Superior temporal gyrus (tissue), 1 donor: ENCODE measurements at regions not wholly inside any gene's neighbourhood (a gene's known extent, or its start where the extent isn't known, plus 50 kb on each side); places are given as distances from the start of the nearest gene placed in this dataset.
"Not testable (repeated sequence)": the region's sequence is repeated elsewhere in the genome, so short reads cannot be mapped to it uniquely, and the experiment has no call there.

ENCODE experiments used
- DNase-seq: peaks from one replicate; pipeline ENCODE4 v3.0.0-alpha.2; 2016; ENCODE audit errors: extremely low spot score

GRCh38 chr5:103867857-103868598 is 305.4 kb upstream of the NUDT12 start:
- no peak for DNase-seq

- DNase-seq = no peak
Measured at GRCh38 chr5:103866169-103866568, 303.6 kb upstream of the NUDT12 start.

GRCh38 chr5:103862398-103862797 is 299.8 kb upstream of the NUDT12 start:
- DNase-seq = no peak

DNA sequence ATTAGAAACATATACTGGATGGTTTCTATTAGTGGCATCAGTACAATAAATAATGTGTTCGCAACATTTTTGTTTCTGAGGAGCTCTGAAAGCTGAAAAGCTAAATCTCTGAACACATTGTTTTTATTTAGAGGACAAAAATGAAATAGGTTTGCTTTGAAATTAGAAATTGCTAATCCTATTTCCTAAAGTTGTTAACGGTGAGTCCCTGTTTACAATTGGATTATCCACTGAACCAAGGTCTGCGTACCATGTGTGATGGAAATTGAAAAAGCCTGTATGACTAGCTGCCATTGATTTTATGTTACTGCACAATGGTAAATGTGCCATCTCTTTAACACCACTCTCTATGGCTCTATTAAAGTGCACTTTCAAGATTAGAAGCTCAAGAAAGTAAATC is 297.7 kb upstream of the NUDT12 start:
- no peak for DNase-seq

DNA sequence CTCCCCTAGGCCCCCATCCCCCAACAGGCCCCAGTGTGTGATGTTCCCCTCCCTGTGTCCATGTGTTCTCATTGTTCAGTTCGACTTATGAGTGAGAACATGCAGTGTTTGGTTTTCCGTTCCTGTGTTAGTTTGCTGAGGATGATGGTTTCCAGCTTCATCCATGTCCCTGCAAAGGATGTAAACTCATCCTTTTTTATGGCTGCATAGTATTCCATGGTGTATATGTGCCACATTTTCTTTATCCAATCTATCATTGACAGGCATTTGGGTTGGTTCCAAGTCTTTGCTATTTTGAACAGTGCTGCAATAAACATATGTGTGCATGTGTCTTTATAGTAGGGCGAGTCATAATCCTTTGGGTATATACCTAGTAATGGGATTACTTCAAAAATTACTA is 295.8 kb upstream of the NUDT12 start:
- not testable (repeated sequence) for DNase-seq

DNA sequence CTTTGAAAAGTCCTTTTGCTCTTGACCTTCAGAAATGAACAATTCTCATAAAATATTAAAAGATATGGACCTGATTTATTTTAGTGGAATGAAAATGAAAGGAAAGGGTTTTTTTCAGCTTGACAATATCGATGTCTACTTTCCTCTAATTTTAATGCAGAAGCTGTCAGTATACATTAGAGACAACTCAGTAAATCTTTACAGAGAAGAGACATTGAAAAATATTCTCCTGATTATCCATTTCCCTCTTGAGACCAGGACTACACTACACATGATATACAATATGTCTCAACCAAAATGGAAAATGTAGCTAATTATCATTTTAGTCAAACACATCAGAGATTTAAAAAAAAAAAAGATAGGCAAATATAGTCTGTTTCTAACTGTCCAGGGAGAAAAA is 288.5 kb upstream of the NUDT12 start:
- no peak for DNase-seq

DNA sequence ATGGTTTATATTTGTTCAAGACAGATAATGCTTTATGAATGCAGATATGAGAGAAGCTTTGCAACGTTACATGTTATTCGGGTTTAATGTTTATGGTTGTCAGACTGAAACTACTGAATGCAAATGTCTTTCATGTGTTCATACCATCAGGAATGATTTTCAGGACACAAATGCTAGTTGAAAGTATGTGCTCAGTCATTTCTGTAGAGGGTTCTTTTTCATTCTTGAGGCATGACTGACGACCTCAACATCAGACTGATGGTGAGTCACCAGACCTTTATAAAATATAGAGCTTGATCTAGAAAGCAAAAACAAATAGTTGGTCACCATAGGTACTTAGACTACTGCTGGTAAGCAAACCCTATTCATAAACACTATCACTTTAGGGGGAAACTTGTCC is 287.3 kb upstream of the NUDT12 start:
- DNase-seq = no peak

DNA sequence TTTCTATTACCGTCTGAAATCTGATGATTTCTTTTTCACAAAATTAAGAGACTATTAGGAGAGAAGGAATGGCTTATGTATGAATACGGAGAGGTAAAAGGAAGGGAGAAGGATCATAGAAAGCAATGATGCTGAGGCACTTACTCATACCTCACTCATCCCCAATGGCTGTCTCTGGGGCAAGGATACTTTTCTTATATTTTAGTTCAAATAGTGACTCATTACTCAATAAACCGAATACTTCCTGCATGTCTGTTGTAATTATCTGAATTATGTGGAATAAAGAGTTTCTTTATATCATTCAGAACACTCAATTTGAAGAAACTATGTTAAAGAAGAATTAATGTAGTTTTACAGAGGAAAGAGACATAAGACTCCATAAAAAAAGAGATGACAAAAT is 284.5 kb upstream of the NUDT12 start:
- DNase-seq = no peak

DNA sequence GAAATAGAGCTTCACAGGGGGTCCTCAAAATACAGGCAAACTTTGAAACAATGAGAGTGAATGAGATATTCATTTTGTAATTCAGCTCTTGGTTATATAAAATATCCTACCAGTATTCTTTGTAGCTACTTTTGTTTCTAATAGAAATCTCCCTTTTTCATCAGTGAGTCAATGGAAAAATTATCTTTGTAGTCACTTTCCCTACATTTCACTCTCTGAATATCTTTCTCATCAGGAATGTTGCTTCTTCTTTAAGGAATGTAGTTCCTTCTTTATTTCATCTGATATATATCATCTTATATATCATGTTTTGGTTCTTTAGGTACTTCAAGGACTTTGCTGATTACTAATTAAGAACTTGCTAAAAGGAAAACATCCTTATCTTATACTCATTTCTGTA is 280.3 kb upstream of the NUDT12 start:
- DNase-seq = no peak

DNA sequence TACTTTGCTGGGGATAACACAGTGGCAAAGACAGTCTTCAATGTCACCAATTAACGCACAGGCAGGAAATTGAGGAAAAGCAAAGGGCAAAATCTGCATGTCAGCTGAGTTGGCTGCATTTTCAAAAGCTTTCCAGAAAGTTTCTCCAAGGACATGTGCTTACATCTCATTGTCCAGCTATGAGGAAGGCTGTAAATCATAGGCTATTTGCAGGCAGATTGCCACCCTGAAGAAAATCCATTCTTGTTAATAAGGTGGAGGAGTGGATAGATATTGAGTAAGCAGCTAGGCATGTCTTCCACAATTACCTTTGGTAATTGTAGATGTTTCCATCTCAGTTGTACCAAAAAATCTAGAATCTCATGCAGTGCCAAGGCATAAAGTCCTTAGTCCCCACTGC is 278.0 kb upstream of the NUDT12 start:
- DNase-seq = no peak

GRCh38 chr5:103834216-103834615 is 271.6 kb upstream of the NUDT12 start:
- no peak for DNase-seq

GRCh38 chr5:103829585-103829984 is 267.0 kb upstream of the NUDT12 start:
- no peak for DNase-seq

- no peak for DNase-seq
Measured at GRCh38 chr5:103827976-103828375, 265.4 kb upstream of the NUDT12 start.

- no peak for DNase-seq
Measured at GRCh38 chr5:103821361-103821760, 258.8 kb upstream of the NUDT12 start.

DNA sequence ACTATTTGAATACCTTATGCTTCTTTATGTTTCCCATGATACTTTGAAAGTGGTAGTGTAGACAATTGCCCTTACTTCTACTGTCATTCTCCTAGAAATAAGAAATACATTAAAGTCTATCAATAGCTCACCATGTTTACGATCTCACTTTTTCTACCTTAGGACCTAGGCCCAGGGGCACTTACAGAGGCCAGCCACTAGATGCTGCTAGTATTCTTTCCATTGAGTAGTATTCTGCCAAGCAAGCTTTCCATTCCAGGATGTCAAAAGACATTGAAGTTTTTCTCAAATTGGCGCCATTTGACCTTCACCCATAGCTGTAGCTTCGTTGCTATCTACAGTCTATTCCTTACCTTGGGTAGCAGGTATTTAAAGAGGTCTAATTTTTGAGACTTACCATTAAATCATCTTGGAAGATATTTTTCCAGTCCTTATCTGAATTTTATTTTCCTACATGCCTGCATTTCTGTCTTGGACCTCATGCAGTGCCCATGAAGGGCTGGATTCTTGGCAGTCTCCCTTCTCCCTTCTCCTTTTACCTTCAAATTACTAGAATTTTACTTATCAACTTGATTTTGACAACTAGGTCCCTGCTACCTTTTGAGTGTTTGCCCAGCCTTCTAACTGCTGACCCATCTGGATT is 246.0 kb upstream of the NUDT12 start:
- DNase-seq = peak; percentile 91

GRCh38 chr5:103804711-103805110 is 242.1 kb upstream of the NUDT12 start:
- DNase-seq = no peak

DNA sequence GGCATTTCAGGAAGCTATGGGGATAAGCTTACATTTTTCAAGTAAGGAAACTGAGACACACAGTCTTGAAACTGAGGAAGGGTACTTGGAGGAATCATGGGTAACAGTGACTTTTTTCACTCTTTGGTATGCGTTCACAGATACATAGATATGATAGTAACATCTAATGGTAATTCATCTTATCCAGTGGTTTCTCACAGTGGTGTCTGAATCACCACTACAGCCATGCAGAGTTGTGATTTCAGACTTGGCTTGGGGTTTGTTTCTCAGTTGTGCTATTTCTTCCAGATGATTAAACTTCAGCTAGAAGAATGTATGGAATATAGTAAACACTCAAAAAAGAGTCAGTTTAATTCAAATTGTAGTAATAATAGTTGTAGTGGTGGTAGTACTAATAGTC is 239.1 kb upstream of the NUDT12 start:
- peak; percentile 3 for DNase-seq

DNA sequence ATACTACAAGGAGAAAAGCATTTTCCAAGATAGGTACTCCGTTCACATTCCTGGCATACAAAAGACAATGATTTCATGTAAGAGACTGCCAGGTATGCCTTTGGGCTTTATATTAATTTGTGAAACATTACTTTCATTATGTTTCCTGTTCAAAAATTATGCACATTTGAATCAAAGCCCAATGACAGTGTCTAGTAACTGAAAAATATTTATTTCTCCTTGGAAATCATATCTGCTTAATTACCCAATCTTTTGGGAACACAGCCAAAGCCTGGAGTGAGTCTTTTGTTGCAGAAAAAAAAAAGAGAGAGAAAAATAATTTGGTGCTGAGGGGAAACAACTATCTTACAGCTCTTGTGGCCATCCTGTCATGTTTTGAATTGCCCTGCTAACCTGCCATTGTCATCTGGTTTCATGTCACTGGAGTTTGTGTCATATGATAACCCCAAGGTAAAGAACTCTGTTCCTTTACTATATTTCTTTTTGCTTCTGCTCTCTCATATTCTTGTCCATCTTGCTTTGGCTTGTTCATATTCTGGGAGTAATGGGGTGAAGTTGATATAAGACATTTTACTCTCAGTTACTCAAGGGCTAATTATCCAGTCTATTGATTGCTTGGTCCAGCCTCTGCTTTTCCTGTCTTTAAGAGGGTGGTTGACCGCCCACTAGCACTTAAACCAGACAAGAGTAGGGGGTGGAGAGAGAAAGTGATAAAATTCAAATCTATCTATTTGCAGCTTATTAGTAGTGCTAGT is 238.3 kb upstream of the NUDT12 start:
- DNase-seq = no peak

- DNase-seq = no peak
Measured at GRCh38 chr5:103793595-103794182, 231.1 kb upstream of the NUDT12 start.

GRCh38 chr5:103785569-103785968 is 223.0 kb upstream of the NUDT12 start:
- no peak for DNase-seq

DNA sequence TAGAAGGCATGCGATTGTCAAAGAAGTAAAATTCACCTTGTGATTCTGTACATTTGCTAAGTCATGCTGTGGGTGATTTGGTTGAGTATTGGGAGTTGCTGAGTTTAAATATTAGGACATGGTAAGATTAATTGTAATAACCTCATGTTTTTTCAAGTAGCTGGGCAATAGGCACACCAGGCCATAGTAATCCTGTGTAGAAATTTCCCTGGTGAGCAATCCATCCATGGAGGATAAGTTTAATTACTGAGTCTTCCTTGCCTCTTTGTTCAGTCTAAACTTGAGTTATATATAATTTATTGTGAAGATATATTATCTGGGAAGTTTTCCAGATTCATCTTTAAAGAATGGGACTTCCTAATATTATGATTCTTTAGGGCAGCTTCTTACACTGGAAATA is 221.1 kb upstream of the NUDT12 start:
- DNase-seq = no peak

DNA sequence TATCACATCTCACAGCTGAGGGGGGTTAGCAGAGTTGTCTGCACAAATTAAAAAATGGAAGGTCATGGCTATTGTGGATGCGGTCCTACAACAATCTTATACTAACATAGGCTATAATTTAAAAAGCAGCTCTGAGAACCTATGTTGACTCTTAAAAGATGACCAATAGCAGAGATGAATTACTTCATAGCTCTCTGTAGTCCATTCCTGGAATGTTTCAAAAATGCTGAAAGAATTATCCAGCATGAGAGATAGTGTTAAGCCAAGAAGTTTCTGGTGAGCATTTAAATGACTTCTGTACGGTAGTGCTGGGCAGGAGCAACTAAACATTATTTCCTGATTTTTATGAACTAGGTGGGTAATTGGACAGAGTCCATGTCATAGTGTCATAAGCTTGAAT is 218.2 kb upstream of the NUDT12 start:
- DNase-seq = no peak

DNA sequence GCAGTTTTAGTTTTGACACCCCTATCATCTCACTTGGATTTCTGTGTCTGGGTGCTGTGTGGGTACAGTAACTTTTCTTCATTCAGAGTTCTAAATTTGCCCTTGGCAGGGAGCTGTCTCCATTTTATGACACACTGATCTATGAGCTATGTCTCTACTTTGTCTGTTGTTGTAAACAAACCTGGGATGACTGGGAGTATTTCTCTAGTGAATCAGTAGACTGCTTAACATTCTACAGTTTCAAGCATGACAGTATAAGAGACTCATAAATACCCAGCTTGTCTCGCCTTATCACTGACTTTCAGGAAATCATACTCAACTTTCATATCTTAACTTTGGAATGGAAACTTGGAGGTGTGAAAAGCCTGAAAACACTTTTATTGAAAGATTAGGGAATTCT is 212.1 kb upstream of the NUDT12 start:
- DNase-seq = no peak
